AG04450 (cell line): ENCODE measurements at regions not wholly inside any gene's neighbourhood (a gene's known extent, or its start where the extent isn't known, plus 50 kb on each side); places are given as distances from the start of the nearest gene placed in this dataset.

Source experiments
- CTCF ChIA-PET: fragments of 300-600, 350-600 bp; formaldehyde crosslinking; extraction: SDS; loops from one replicate; lab custom pipeline; 2022; ENCODE audit warnings: antibody characterized with exemption, inconsistent platforms; lab: Charles Lee
- POLR2A ChIA-PET: fragments of 350-600 bp; formaldehyde crosslinking; extraction: SDS; loops from one replicate; lab custom pipeline; 2021; ENCODE audit warnings: antibody characterized with exemption, inconsistent platforms; lab: Yijun Ruan, JAX
- DNase-seq: peaks from one replicate; pipeline ENCODE4 v3.0.0-alpha.2; 2011; ENCODE audit warnings: low read depth, low spot score
- H3K27ac ChIP-seq: one replicate; pipeline ENCODE4 v1.5.1; 2012; ENCODE audit warnings: low read depth, low read length, control low read depth
- H3K27me3 ChIP-seq: one replicate; pipeline ENCODE4 v1.6.0; 2012; ENCODE audit warnings: low read length; ENCODE audit not compliant: control insufficient read depth, insufficient read depth
- H3K4me3 ChIP-seq: 2 replicates; pipeline ENCODE4 v1.5.1; 2011; ENCODE audit warnings: mild to moderate bottlenecking, low read depth, low read length, control low read depth
- H3K9me3 ChIP-seq: 2 replicates; pipeline ENCODE4 v1.5.1; 2012; ENCODE audit warnings: low read length; ENCODE audit not compliant: control insufficient read depth, insufficient read depth
- TF ChIP-seq, protein P1 (sequence below): IDR thresholded peaks from 2 replicates; pipeline ENCODE4 v1.5.1; 2011; ENCODE audit warnings: low read depth, low read length, control low read depth, inconsistent platforms

DNA sequence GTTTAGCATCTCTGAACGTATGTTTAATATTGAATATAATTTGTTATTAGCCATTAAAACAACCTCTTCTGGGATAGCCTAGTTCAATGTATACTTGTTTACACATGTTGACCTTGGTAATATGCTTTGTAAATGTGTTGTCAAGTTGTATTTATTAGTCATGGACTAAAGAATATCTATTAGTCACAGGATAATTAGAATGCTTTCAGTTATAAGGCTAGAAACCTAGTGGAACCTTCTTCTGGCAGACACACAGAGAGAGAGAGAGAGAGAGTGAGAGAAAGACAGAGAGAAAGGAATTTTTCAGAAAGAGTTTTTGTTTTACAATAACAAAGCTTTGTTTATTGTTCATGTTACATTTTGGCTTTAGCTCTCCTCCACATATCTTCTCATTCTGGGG, 181.1 kb upstream of the APP start:
- Histone ChIP-seq H3K27ac (no peak overlapping the region), H3K9me3 (no peaks in the 10 kb centered on the region), H3K27me3 (no peaks in the 10 kb centered on the region), H3K4me3 (no peak overlapping the region)
- TF ChIP-seq, protein P1, sequence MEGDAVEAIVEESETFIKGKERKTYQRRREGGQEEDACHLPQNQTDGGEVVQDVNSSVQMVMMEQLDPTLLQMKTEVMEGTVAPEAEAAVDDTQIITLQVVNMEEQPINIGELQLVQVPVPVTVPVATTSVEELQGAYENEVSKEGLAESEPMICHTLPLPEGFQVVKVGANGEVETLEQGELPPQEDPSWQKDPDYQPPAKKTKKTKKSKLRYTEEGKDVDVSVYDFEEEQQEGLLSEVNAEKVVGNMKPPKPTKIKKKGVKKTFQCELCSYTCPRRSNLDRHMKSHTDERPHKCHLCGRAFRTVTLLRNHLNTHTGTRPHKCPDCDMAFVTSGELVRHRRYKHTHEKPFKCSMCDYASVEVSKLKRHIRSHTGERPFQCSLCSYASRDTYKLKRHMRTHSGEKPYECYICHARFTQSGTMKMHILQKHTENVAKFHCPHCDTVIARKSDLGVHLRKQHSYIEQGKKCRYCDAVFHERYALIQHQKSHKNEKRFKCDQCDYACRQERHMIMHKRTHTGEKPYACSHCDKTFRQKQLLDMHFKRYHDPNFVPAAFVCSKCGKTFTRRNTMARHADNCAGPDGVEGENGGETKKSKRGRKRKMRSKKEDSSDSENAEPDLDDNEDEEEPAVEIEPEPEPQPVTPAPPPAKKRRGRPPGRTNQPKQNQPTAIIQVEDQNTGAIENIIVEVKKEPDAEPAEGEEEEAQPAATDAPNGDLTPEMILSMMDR, result no peak
- DNase-seq, result no peak
- ChIA-PET CTCF (no interaction called here), POLR2A (no interaction called here)

DNA sequence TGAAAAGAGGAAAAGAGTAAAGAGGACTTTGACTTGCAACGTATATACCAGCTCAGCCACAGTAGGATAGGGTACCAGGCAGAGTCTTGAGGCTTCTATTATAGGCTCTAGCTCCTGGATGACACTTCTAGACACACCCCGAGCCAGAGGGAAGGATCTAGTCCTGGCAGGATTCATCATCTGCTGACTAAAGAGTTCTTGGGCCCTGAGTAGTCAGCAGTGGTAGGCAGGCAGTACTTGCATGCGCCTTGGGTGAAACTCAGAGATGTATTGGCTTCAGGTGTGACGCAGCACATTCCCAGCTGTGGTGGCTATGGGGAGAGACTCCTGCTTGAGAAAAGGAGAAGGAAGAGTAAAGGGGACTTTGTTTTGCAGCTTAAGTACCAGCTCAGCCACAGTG, 162.3 kb upstream of the APP start:
- no peak for DNase-seq
- POLR2A ChIA-PET, result no interaction called here
- CTCF ChIA-PET, result no interaction called here

DNA sequence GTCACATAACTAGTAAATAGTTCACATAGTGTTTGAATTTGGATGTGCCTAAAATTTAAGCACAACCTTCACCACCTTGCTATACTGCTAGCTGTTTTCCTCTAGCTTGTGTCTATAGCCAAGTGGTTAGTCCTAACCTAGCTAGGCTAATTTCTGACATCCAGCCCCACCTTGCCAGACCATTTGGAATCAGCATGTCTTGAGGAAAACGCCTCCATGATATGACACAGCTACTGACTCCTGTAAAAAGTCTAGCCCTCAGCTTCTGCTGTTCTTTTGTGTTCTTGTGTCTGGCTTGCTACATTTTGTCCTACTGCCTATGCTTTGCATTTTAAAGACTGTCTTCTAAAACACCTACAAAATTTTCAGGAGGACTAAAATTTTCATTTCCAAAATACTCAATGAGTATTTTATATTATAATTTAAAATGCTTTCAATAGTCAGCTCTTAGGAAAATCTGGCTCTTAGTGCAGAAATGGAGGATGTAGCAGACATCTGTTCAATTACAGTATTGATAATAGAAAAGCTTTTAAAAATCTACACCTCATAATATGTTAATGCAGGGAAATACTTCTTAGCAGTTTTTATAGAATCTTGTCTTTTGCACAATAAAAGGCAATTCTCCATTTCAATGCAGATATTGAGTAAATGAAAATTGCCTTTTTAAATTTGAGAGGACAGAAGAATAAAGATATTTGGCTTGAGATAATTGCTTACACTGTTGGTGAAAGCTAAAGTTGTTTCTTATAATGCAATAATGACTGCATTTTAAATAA, 160.8 kb upstream of the APP start:
- H3K27ac ChIP-seq, result no peak overlapping the region
- TF ChIP-seq, protein P1, result no peak
- DNase-seq, result no peak

More for the DNA sequence above, 162.3 kb upstream of the APP start:
- TF ChIP-seq, protein P1, result no peak
- Histone ChIP-seq H3K27me3 (no peaks in the 10 kb centered on the region), H3K27ac (no peak overlapping the region), H3K9me3 (no peaks in the 10 kb centered on the region), H3K4me3 (no peak overlapping the region)

DNA sequence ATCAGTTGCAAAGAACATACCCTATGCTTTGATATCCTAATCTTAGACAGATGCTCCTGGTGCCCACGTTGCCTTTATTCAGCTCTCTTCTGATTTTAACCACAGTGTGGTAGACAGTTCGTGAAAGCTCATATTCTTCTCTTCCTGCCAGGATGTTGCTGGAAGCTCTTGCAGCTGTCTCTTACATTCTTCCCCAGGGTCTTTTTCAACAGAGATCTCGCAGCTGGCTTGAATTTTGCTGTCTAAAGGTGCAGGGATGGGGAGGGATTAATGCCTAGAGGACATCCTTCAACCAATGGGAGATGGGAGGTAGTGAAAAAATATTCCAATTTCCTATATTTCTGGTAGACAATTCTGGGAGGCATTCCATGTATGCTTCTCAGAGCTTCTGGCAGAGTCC, 150.0 kb upstream of the APP start:
- no peak overlapping the region for H3K27ac ChIP-seq
- H3K4me3 ChIP-seq, result no peak overlapping the region
- DNase-seq, result no peak
- CTCF ChIA-PET, result no interaction called here
- TF ChIP-seq, protein P1, result no peak
- H3K27me3 ChIP-seq, result no peaks in the 10 kb centered on the region
- POLR2A ChIA-PET, result no interaction called here
- H3K9me3 ChIP-seq, result no peaks in the 10 kb centered on the region

More for the DNA sequence above, 160.8 kb upstream of the APP start:
- H3K4me3 ChIP-seq, result no peak overlapping the region
- no peaks in the 10 kb centered on the region for H3K27me3 ChIP-seq
- no peaks in the 10 kb centered on the region for H3K9me3 ChIP-seq
- ChIA-PET POLR2A (no interaction called here), CTCF (no interaction called here)

DNA sequence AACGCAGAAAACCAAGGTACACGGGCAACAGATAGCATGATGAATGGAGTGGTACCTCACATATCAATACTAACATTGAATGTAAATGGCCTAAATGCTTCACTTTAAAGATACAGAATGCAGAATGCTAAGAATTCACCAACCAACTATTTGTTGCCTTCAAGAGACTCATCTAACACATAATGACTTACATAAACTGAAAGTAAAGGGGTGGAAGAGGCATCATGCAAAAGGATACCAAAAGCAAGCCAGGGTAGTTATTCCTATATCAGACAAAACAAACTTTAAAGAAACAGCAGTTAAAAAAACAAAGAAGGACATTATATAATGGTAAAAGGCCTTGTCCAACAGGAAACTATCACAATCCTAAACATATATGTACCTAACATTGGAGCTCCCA, 137.1 kb upstream of the APP start:
- no peak for DNase-seq
- TF ChIP-seq, protein P1, result no peak
- no peak overlapping the region for H3K27ac ChIP-seq
- CTCF ChIA-PET, result no interaction called here
- H3K9me3 ChIP-seq, result no peaks in the 10 kb centered on the region
- H3K27me3 ChIP-seq, result no peaks in the 10 kb centered on the region
- POLR2A ChIA-PET, result no interaction called here
- H3K4me3 ChIP-seq, result no peak overlapping the region
